ENCODE measurements at regions not wholly inside any gene's neighbourhood (a gene's known extent, or its start where the extent isn't known, plus 50 kb on each side); places are given as distances from the start of the nearest gene placed in this dataset.

GRCh38 chr9:117616431-117616831 is 87.8 kb upstream of the TLR4 start:
- TF ChIP-seq, protein P1, sequence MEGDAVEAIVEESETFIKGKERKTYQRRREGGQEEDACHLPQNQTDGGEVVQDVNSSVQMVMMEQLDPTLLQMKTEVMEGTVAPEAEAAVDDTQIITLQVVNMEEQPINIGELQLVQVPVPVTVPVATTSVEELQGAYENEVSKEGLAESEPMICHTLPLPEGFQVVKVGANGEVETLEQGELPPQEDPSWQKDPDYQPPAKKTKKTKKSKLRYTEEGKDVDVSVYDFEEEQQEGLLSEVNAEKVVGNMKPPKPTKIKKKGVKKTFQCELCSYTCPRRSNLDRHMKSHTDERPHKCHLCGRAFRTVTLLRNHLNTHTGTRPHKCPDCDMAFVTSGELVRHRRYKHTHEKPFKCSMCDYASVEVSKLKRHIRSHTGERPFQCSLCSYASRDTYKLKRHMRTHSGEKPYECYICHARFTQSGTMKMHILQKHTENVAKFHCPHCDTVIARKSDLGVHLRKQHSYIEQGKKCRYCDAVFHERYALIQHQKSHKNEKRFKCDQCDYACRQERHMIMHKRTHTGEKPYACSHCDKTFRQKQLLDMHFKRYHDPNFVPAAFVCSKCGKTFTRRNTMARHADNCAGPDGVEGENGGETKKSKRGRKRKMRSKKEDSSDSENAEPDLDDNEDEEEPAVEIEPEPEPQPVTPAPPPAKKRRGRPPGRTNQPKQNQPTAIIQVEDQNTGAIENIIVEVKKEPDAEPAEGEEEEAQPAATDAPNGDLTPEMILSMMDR (IDR thresholded peaks at IDR 0.05): no peak
- TF ChIP-seq, protein P2, sequence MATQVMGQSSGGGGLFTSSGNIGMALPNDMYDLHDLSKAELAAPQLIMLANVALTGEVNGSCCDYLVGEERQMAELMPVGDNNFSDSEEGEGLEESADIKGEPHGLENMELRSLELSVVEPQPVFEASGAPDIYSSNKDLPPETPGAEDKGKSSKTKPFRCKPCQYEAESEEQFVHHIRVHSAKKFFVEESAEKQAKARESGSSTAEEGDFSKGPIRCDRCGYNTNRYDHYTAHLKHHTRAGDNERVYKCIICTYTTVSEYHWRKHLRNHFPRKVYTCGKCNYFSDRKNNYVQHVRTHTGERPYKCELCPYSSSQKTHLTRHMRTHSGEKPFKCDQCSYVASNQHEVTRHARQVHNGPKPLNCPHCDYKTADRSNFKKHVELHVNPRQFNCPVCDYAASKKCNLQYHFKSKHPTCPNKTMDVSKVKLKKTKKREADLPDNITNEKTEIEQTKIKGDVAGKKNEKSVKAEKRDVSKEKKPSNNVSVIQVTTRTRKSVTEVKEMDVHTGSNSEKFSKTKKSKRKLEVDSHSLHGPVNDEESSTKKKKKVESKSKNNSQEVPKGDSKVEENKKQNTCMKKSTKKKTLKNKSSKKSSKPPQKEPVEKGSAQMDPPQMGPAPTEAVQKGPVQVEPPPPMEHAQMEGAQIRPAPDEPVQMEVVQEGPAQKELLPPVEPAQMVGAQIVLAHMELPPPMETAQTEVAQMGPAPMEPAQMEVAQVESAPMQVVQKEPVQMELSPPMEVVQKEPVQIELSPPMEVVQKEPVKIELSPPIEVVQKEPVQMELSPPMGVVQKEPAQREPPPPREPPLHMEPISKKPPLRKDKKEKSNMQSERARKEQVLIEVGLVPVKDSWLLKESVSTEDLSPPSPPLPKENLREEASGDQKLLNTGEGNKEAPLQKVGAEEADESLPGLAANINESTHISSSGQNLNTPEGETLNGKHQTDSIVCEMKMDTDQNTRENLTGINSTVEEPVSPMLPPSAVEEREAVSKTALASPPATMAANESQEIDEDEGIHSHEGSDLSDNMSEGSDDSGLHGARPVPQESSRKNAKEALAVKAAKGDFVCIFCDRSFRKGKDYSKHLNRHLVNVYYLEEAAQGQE (IDR thresholded peaks at IDR 0.05; ENCODE audit: insufficient read depth in 1 of 2, low read depth in 2 of 2, low read length in 1 of 2): no peak
- TF ChIP-seq POLR2AphosphoS5 (IDR thresholded peaks at IDR 0.05; ENCODE audit: low read depth, low read length) (no peak), TCF7L2 (IDR thresholded peaks at IDR 0.05; ENCODE audit: low read depth, low read length) (no peak), SIN3A (IDR thresholded peaks at IDR 0.05; ENCODE audit: borderline replicate concordance, insufficient read depth, low read depth, low read length) (no peak)

Data from Panc1 (cell line).